ENCODE measurements at regions not wholly inside any gene's neighbourhood (a gene's known extent, or its start where the extent isn't known, plus 50 kb on each side); places are given as distances from the start of the nearest gene placed in this dataset.
A peak's percentile ranks its signal among the peaks of the same experiment; 100 is the strongest.

DNA sequence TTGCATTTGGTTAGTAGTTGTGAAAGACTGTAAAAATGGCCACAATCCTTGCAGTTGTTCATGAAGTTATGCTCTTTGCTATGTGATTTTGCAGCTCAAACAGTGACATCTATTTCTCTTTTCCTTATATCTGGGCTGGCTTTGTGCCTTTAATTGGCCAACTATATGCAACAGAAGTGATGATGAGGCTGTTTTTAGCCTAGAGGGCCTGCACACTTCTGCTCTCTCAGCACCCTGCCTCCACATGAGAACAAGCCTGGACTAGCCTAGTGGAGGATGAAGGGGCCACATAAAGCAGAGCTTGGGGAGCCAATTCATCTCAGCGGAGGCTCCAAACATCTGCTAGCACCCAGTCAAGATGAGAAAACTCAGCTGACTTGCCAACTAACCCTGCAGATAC lies 339.8 kb downstream of the OMA1 start:
- no peak overlapping the region for H2AFZ ChIP-seq (ENCODE audit: low read depth)
- H3K4me2 ChIP-seq: no peak overlapping the region
- POLR2A ChIA-PET: no interaction called here
- no peak overlapping the region for H3K27ac ChIP-seq (ENCODE audit: low read depth in 2 of 2, low read length in 1 of 2)
- 38% methylated on average over 1 of the region's 1 CpG for WGBS (ENCODE audit: low lambda C conversion rate)
- H3F3A ChIP-seq (replicated peaks; ENCODE audit: insufficient read depth): no peaks in the 10 kb centered on the region
- H3K36me3 ChIP-seq (replicated peaks in 1 of 2; ENCODE audit: control insufficient read depth in 1 of 2, insufficient read depth in 2 of 2, low read length in 1 of 2): no peaks in the 10 kb centered on the region
- CTCF ChIA-PET: interaction anchor here (1.4 kb wide), 1 partner anchor 43 kb away, joined by 5 read pairs; no protein-coding TSS in a partner anchor
- H4K20me1 ChIP-seq (ENCODE audit: insufficient read depth): no peaks in the 10 kb centered on the region
- no peak for DNase-seq
- H3K79me2 ChIP-seq (ENCODE audit: insufficient read depth): no peaks in the 10 kb centered on the region
- no peaks in the 10 kb centered on the region for H3K9me2 ChIP-seq
- H3K4me1 ChIP-seq (ENCODE audit: control insufficient read depth in 1 of 2, insufficient read depth in 2 of 2, low read depth in 1 of 2, low read length in 1 of 2): no peaks in the 10 kb centered on the region
- H3K4me3 ChIP-seq (ENCODE audit: low read depth in 2 of 2, low read length in 1 of 2): no peak overlapping the region
- H3K9ac ChIP-seq: no peak overlapping the region
- H3K9me3 ChIP-seq: no peaks in the 10 kb centered on the region
- TF ChIP-seq TEAD4 (IDR thresholded peaks at IDR 0.05; ENCODE audit: borderline replicate concordance, insufficient read depth) (no peak), RFX5 (IDR thresholded peaks at IDR 0.05; ENCODE audit: low read length) (no peak), EZH2phosphoT487 (IDR thresholded peaks at IDR 0.05; ENCODE audit: borderline replicate concordance, low read depth) (no peak), FOXJ3 (CRISPR knock-in tag; IDR thresholded peaks at IDR 0.05) (no peak), NFIC (IDR thresholded peaks at IDR 0.05; ENCODE audit: borderline replicate concordance) (no peak), MEF2A (IDR thresholded peaks at IDR 0.05; ENCODE audit: borderline replicate concordance, low read depth) (no peak), ELF1 (IDR thresholded peaks at IDR 0.05) (no peak), RAD21 (IDR thresholded peaks at IDR 0.05; ENCODE audit: low read length) (no peak)
- TF ChIP-seq, protein P1, sequence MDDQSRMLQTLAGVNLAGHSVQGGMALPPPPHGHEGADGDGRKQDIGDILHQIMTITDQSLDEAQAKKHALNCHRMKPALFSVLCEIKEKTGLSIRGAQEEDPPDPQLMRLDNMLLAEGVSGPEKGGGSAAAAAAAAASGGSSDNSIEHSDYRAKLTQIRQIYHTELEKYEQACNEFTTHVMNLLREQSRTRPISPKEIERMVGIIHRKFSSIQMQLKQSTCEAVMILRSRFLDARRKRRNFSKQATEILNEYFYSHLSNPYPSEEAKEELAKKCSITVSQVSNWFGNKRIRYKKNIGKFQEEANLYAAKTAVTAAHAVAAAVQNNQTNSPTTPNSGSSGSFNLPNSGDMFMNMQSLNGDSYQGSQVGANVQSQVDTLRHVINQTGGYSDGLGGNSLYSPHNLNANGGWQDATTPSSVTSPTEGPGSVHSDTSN (IDR thresholded peaks at IDR 0.05): no peak
- TF ChIP-seq, protein P2, sequence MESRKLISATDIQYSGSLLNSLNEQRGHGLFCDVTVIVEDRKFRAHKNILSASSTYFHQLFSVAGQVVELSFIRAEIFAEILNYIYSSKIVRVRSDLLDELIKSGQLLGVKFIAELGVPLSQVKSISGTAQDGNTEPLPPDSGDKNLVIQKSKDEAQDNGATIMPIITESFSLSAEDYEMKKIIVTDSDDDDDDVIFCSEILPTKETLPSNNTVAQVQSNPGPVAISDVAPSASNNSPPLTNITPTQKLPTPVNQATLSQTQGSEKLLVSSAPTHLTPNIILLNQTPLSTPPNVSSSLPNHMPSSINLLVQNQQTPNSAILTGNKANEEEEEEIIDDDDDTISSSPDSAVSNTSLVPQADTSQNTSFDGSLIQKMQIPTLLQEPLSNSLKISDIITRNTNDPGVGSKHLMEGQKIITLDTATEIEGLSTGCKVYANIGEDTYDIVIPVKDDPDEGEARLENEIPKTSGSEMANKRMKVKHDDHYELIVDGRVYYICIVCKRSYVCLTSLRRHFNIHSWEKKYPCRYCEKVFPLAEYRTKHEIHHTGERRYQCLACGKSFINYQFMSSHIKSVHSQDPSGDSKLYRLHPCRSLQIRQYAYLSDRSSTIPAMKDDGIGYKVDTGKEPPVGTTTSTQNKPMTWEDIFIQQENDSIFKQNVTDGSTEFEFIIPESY (IDR thresholded peaks at IDR 0.05; ENCODE audit: borderline replicate concordance, low read depth): no peak
- H3K27me3 ChIP-seq (ENCODE audit: insufficient read depth): no peaks in the 10 kb centered on the region

DNA sequence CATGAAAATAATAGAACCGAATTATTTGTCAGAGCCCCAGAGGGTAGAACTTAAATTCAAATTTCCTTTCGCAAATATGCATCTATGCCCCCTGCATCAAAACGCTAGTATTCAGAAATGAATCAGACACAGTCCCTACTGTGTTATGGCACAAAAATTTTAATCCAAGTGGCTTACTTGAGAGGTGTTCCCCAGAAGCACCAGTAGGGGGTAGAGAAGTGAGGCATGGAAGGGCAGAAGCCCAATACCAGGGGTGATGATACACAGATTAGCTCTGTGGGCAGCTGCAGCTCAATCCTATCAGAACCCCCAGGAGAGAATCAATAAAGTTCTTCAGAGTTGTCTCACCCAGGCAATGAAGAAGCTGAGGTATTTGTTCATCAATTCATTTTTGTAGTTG lies 342.2 kb downstream of the OMA1 start:
- TF ChIP-seq GATA2 (CRISPR knock-in tag; IDR thresholded peaks at IDR 0.05) (no peak), RCOR1 (IDR thresholded peaks at IDR 0.05; ENCODE audit: low read length) (no peak)
- TF ChIP-seq, protein P3, sequence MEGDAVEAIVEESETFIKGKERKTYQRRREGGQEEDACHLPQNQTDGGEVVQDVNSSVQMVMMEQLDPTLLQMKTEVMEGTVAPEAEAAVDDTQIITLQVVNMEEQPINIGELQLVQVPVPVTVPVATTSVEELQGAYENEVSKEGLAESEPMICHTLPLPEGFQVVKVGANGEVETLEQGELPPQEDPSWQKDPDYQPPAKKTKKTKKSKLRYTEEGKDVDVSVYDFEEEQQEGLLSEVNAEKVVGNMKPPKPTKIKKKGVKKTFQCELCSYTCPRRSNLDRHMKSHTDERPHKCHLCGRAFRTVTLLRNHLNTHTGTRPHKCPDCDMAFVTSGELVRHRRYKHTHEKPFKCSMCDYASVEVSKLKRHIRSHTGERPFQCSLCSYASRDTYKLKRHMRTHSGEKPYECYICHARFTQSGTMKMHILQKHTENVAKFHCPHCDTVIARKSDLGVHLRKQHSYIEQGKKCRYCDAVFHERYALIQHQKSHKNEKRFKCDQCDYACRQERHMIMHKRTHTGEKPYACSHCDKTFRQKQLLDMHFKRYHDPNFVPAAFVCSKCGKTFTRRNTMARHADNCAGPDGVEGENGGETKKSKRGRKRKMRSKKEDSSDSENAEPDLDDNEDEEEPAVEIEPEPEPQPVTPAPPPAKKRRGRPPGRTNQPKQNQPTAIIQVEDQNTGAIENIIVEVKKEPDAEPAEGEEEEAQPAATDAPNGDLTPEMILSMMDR (IDR thresholded peaks at IDR 0.05): peak; percentile 34; the same call in 1 of the 2 replicates
- TF ChIP-seq, protein P4, sequence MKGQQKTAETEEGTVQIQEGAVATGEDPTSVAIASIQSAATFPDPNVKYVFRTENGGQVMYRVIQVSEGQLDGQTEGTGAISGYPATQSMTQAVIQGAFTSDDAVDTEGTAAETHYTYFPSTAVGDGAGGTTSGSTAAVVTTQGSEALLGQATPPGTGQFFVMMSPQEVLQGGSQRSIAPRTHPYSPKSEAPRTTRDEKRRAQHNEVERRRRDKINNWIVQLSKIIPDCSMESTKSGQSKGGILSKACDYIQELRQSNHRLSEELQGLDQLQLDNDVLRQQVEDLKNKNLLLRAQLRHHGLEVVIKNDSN (IDR thresholded peaks at IDR 0.05; ENCODE audit: borderline replicate concordance, low read depth): no peak
- Histone ChIP-seq H3K9ac (no peak overlapping the region), H3K27me3 (ENCODE audit: insufficient read depth) (no peaks in the 10 kb centered on the region), H4K20me1 (ENCODE audit: insufficient read depth) (no peaks in the 10 kb centered on the region), H3K36me3 (replicated peaks in 1 of 2; ENCODE audit: control insufficient read depth in 1 of 2, insufficient read depth in 2 of 2, low read length in 1 of 2) (no peaks in the 10 kb centered on the region), H3K79me2 (ENCODE audit: insufficient read depth) (no peaks in the 10 kb centered on the region), H3K4me3 (ENCODE audit: low read depth in 2 of 2, low read length in 1 of 2) (no peak overlapping the region), H3K27ac (ENCODE audit: low read depth in 2 of 2, low read length in 1 of 2) (no peak overlapping the region), H3K9me3 (no peaks in the 10 kb centered on the region), H2AFZ (ENCODE audit: low read depth) (no peak overlapping the region), H3K4me2 (no peak overlapping the region), H3K4me1 (ENCODE audit: control insufficient read depth in 1 of 2, insufficient read depth in 2 of 2, low read depth in 1 of 2, low read length in 1 of 2) (no peaks in the 10 kb centered on the region), H3F3A (replicated peaks; ENCODE audit: insufficient read depth) (no peaks in the 10 kb centered on the region), H3K9me2 (no peaks in the 10 kb centered on the region)
- POLR2A ChIA-PET: no interaction called here
- CTCF ChIA-PET: interaction anchor here (1.3 to 1.6 kb wide), 2 partner anchors 17 to 20 kb away, joined by 3 to 4 read pairs; no protein-coding TSS in a partner anchor
- DNase-seq: peak; percentile 10
- WGBS (ENCODE audit: low lambda C conversion rate): 22% methylated on average over 3 of the region's 3 CpGs

Measured in SK-N-SH (cell line).